IMR-90 (cell line): ENCODE measurements at regions not wholly inside any gene's neighbourhood (a gene's known extent, or its start where the extent isn't known, plus 50 kb on each side); places are given as distances from the start of the nearest gene placed in this dataset.

Source experiments
- ATAC-seq: fragments of 200-7000 bp; cut with Tn5 transposase; 2 replicates; pipeline ENCODE4 v1.9.1; 2020; ENCODE audit warnings: low read depth, mild to moderate bottlenecking, moderate library complexity
- BruUV-seq: library from RNA; stranded (reverse); fragments of 400-500 nt; replicated peaks from 2 replicates; lab custom pipeline; 2021; lab: Mats Ljungman, UMichigan
- CTCF ChIA-PET: fragments of 300-600 bp; formaldehyde crosslinking; extraction: SDS; loops from one replicate; lab custom pipeline; 2021; ENCODE audit warnings: antibody characterized with exemption; lab: Yijun Ruan, JAX
- POLR2A ChIA-PET: fragments of 300-600 bp; sonication (Branson Sonifier 250); formaldehyde crosslinking; loops from one replicate; lab custom pipeline; 2022; ENCODE audit warnings: antibody characterized with exemption; ENCODE audit not compliant: unreplicated experiment; lab: Charles Lee
- DNase-seq: peaks from one replicate; pipeline ENCODE4 v3.0.0; 2013
- H2AFZ ChIP-seq: replicated peaks from 2 replicates; pipeline ENCODE3; 2013; ENCODE audit warnings: low read length, mild to moderate bottlenecking; ENCODE audit not compliant: poor library complexity
- H2AK5ac ChIP-seq: 2 replicates; pipeline ENCODE4 v1.6.1; 2013; ENCODE audit warnings: low read depth, low read length, inconsistent platforms
- H2AK9ac ChIP-seq: replicated peaks from 2 replicates; pipeline ENCODE3; 2013; ENCODE audit warnings: mild to moderate bottlenecking, low read depth, low read length, moderate library complexity; ENCODE audit not compliant: poor library complexity
- H2BK120ac ChIP-seq: 2 replicates; pipeline ENCODE4 v1.6.1; 2013; ENCODE audit warnings: low read depth, low read length, inconsistent platforms
- H2BK15ac ChIP-seq: 3 replicates; pipeline ENCODE4 v1.6.1; 2013; ENCODE audit warnings: low read depth, low read length, inconsistent platforms
- H2BK20ac ChIP-seq: 2 replicates; pipeline ENCODE4 v1.6.1; 2013; ENCODE audit warnings: low read depth, mild to moderate bottlenecking, inconsistent platforms, low read length, moderate library complexity
- H2BK5ac ChIP-seq: 2 replicates; pipeline ENCODE4 v1.6.1; 2013; ENCODE audit warnings: mild to moderate bottlenecking, low read depth, low read length, inconsistent platforms; ENCODE audit not compliant: poor library complexity, severe bottlenecking
- H3K14ac ChIP-seq: replicated peaks from 2 replicates; pipeline ENCODE4 v1.6.1; 2013; ENCODE audit warnings: low read depth, low read length, inconsistent platforms
- H3K18ac ChIP-seq: 2 replicates; pipeline ENCODE4 v1.6.1; 2013; ENCODE audit warnings: low read depth, low read length, control low read depth
- H3K23ac ChIP-seq: 2 replicates; pipeline ENCODE4 v1.6.1; 2013; ENCODE audit warnings: low read depth, low read length, inconsistent platforms
- H3K27ac ChIP-seq: 2 replicates; pipeline ENCODE4 v1.5.1; 2013; ENCODE audit warnings: mild to moderate bottlenecking, control low read depth, low read length; ENCODE audit not compliant: insufficient read depth
- H3K27me3 ChIP-seq: 2 replicates; pipeline ENCODE4 v1.6.1; 2013; ENCODE audit warnings: low read length; ENCODE audit not compliant: control insufficient read depth, insufficient read depth
- H3K36me3 ChIP-seq: 2 replicates; pipeline ENCODE4 v1.6.1; 2013; ENCODE audit warnings: low read length, mixed read lengths; ENCODE audit not compliant: control insufficient read depth, insufficient read depth
- H3K4ac ChIP-seq: 2 replicates; pipeline ENCODE4 v1.6.1; 2013; ENCODE audit warnings: low read depth, low read length, inconsistent platforms
- H3K4me1 ChIP-seq: 2 replicates; pipeline ENCODE4 v1.6.1; 2013; ENCODE audit warnings: low read length, mixed read lengths; ENCODE audit not compliant: control insufficient read depth, insufficient read depth
- H3K4me2 ChIP-seq: 2 replicates; pipeline ENCODE4 v1.6.1; 2013; ENCODE audit warnings: low read depth, mild to moderate bottlenecking, control low read depth, low read length, moderate library complexity
- H3K4me3 ChIP-seq: 2 replicates; pipeline ENCODE4 v1.5.1; 2013; ENCODE audit warnings: low read depth, mild to moderate bottlenecking, control low read depth, low read length, moderate library complexity; ENCODE audit not compliant: insufficient read depth
- H3K56ac ChIP-seq: 2 replicates; pipeline ENCODE4 v1.6.1; 2013; ENCODE audit warnings: low read length, inconsistent platforms; ENCODE audit not compliant: insufficient read depth; ENCODE audit errors: extremely low read depth
- H3K79me1 ChIP-seq, 2 experiments: 2 replicates each; pipeline ENCODE4 v1.6.1; 2013; ENCODE audit warnings: low read length in 2 of 2, inconsistent platforms in 1 of 2, low read depth in 1 of 2
- H3K9ac ChIP-seq: 2 replicates; pipeline ENCODE4 v1.6.1; 2013; ENCODE audit warnings: low read depth, low read length, control low read depth
- H3K9me1 ChIP-seq: 2 replicates; pipeline ENCODE4 v1.6.1; 2013; ENCODE audit warnings: low read length, inconsistent platforms; ENCODE audit not compliant: insufficient read depth
- H3K9me3 ChIP-seq: 2 replicates; pipeline ENCODE4 v1.6.1; 2013; ENCODE audit warnings: low read length; ENCODE audit not compliant: control insufficient read depth, insufficient read depth
- H4K20me1 ChIP-seq: 2 replicates; pipeline ENCODE4 v1.6.1; 2013; ENCODE audit warnings: low read length, inconsistent platforms; ENCODE audit not compliant: insufficient read depth
- H4K5ac ChIP-seq: 2 replicates; pipeline ENCODE4 v1.6.1; 2013; ENCODE audit warnings: mild to moderate bottlenecking, low read depth, low read length, control low read depth
- H4K8ac ChIP-seq, 2 experiments: 2 replicates each; pipeline ENCODE4 v1.6.1; 2013; ENCODE audit warnings: low read depth in 2 of 2, low read length in 2 of 2, control low read depth in 1 of 2, inconsistent platforms in 1 of 2
- H4K91ac ChIP-seq: 2 replicates; pipeline ENCODE4 v1.6.1; 2013; ENCODE audit warnings: low read depth, low read length, inconsistent platforms; ENCODE audit not compliant: insufficient read depth
- MAZ ChIP-seq: IDR thresholded peaks from 2 replicates; pipeline ENCODE4 v1.6.1; 2012; ENCODE audit warnings: low read depth, mild to moderate bottlenecking, low read length, improper control_type of control experiment, moderate library complexity, borderline replicate concordance
- MXI1 ChIP-seq: IDR thresholded peaks from 2 replicates; pipeline ENCODE4 v1.6.1; 2012; ENCODE audit warnings: low read depth, mild to moderate bottlenecking, low read length, moderate library complexity, borderline replicate concordance
- SMC3 ChIP-seq: fragments of 150-350 bp; IDR thresholded peaks from 2 replicates; pipeline ENCODE4 v1.6.1; 2016; ENCODE audit warnings: low read depth, mild to moderate bottlenecking, antibody characterized with exemption, low read length, moderate library complexity
- USF2 ChIP-seq: fragments of 150-350 bp; IDR thresholded peaks from 2 replicates; pipeline ENCODE4 v1.6.1; 2017; ENCODE audit warnings: mild to moderate bottlenecking, antibody characterized with exemption, low read length, low read depth
- WGBS, 2 experiments: methylation state at CpG; one replicate each; pipeline versions ENCODE4 v1.1.5 to v1.1.7; 2013; ENCODE audit warnings: missing lambda C conversion rate in 2 of 2; ENCODE audit not compliant: insufficient read length in 1 of 2; ENCODE audit errors: extremely low coverage in 2 of 2; 5-methylcytosine and 5-hydroxymethylcytosine counted together
- dilution Hi-C: fragments of 300-500 bp; cut with HindIII; formaldehyde crosslinking; loops from one replicate; pipeline ENCODE4 v1.14.3; 2018; ENCODE audit warnings: low sequenced_read_pairs; ENCODE audit not compliant: unreplicated experiment
- in situ Hi-C: fragments of 300-500 bp; cut with MboI; formaldehyde crosslinking; loops from 3 replicates; pipeline ENCODE4 v1.14.3; 2019; ENCODE audit warnings: low sequenced_read_pairs, inconsistent platforms, mixed read lengths
- intact Hi-C: fragments of 100-400 bp; cut with micrococcal nuclease; formaldehyde crosslinking; loops from 2 replicates; pipeline ENCODE4 v1.10.0; 2022

GRCh38 chr9:26229324-26230054 is 551.2 kb upstream of the TUSC1 start:
- in situ Hi-C loops, result no loop called here
- H3K14ac ChIP-seq, result no peak overlapping the region
- H2BK20ac ChIP-seq, result no peak overlapping the region
- no peak overlapping the region for H3K9ac ChIP-seq
- DNase-seq (no peak), ATAC-seq (no peak)
- no peak overlapping the region for H3K23ac ChIP-seq
- H2AK5ac ChIP-seq, result no peak overlapping the region
- H4K5ac ChIP-seq, result no peak overlapping the region
- ChIA-PET POLR2A (no interaction called here), CTCF (no interaction called here)
- no peaks in the 10 kb centered on the region for H3K27me3 ChIP-seq
- H3K9me3 ChIP-seq, result no peaks in the 10 kb centered on the region
- H2AFZ ChIP-seq, result no peak overlapping the region
- H4K20me1 ChIP-seq, result no peaks in the 10 kb centered on the region
- no peak overlapping the region for H2AK9ac ChIP-seq
- TF ChIP-seq USF2 (no peak), MAZ (no peak), SMC3 (no peak), MXI1 (no peak)
- no peaks in the 10 kb centered on the region for H3K79me1 ChIP-seq
- H3K56ac ChIP-seq, result no peak overlapping the region
- BruUV-seq, result no TSS peak
- no peak overlapping the region for H3K27ac ChIP-seq
- WGBS, 2 experiments, result no CpG with 5 or more reads among the region's 6 CpGs
- H3K18ac ChIP-seq, result no peak overlapping the region
- H3K36me3 ChIP-seq, result no peaks in the 10 kb centered on the region
- H3K9me1 ChIP-seq, result no peaks in the 10 kb centered on the region
- no peak overlapping the region for H3K4me2 ChIP-seq
- dilution Hi-C loops, result no loop called here
- no peak overlapping the region for H2BK5ac ChIP-seq
- no peak overlapping the region for H4K91ac ChIP-seq
- no peak overlapping the region for H4K8ac ChIP-seq
- intact Hi-C loops, result loop anchor here (10.0 kb wide), 1 partner anchor 255 kb away; no protein-coding TSS in a partner anchor
- no peaks in the 10 kb centered on the region for H3K4me1 ChIP-seq
- H3K4me3 ChIP-seq, result no peak overlapping the region
- no peak overlapping the region for H3K4ac ChIP-seq
- no peak overlapping the region for H2BK15ac ChIP-seq
- H2BK120ac ChIP-seq, result no peak overlapping the region
